Right lobe of liver (tissue), 6 donors: ENCODE measurements at regions not wholly inside any gene's neighbourhood (a gene's known extent, or its start where the extent isn't known, plus 50 kb on each side); places are given as distances from the start of the nearest gene placed in this dataset.

Experiments
- ATAC-seq, 4 donors: fragments of 200-7000 bp; cut with Tn5 transposase; one replicate each; pipeline ENCODE4 v1.9.1; 2020; ENCODE audit warnings: mild to moderate bottlenecking in 4 of 4, moderate library complexity in 4 of 4
- DNase-seq, 3 donors: peaks; one replicate each; pipeline ENCODE4 v3.0.0-alpha.2; 2020
- H3K27ac ChIP-seq, 3 donors: fragments of 200-600 bp; one replicate each; pipeline ENCODE4 v1.8.0; 2022
- H3K27me3 ChIP-seq, 2 donors: fragments of 200-600 bp; one replicate each; pipeline ENCODE4 v1.8.0; 2022
- H3K36me3 ChIP-seq, 4 donors: fragments of 200-600 bp; sonication (generic) in 1 of 4; one replicate each; pipeline versions ENCODE4 v1.5.1 to v1.8.0; 2017 to 2022; ENCODE audit warnings: control low read depth in 1 of 4
- H3K4me1 ChIP-seq, 4 donors: fragments of 200-600 bp; sonication (generic) in 1 of 4; one replicate each; pipeline versions ENCODE4 v1.5.1 to v1.8.0; 2017 to 2022; ENCODE audit warnings: control low read depth in 1 of 4
- H3K4me3 ChIP-seq, 3 donors: fragments of 200-600 bp; one replicate each; pipeline ENCODE4 v1.8.0; 2022
- H3K9me3 ChIP-seq, 4 donors: fragments of 200-600 bp; sonication (generic) in 1 of 4; one replicate each; pipeline versions ENCODE4 v1.5.1 to v1.8.0; 2017 to 2022; ENCODE audit warnings: control low read depth in 1 of 4
- CTCF ChIP-seq, 4 donors: fragments of 200-600 bp in 3 of 4; fragments of 450-650 bp in 1 of 4; IDR thresholded peaks; one replicate each; pipeline versions ENCODE4 v1.5.1 to v1.8.0; 2016 to 2022; ENCODE audit warnings: antibody characterized with exemption in 4 of 4, mild to moderate bottlenecking in 2 of 4
- POLR2A ChIP-seq: fragments of 450-650 bp; IDR thresholded peaks from one replicate; pipeline ENCODE4 v1.6.1; 2017; ENCODE audit warnings: antibody characterized with exemption, mild to moderate bottlenecking
- WGBS: methylation state at CpG from one replicate; pipeline ENCODE4 v1.1.6; 2018; ENCODE audit warnings: low coverage, low lambda C conversion rate; ENCODE audit not compliant: insufficient coverage; ENCODE audit errors: missing lambda C conversion rate; 5-methylcytosine and 5-hydroxymethylcytosine counted together
- intact Hi-C, 2 donors: fragments of 100-400 bp; cut with DNase I; formaldehyde crosslinking; loops; one replicate each; pipeline versions ENCODE4 v1.11.2 to v1.14.1; 2022
- donor health status: DM: no; HTN: yes; CAD: no.
- donor health status: DM: no; HTN: no; CAD: no.
- donor health status: DM: no; HTN: no; CAD: no.
- donor health status: DM: no; HTN: yes; CAD: no.
- donor health status: DM: no; HTN: yes; CAD: no.

- no peak overlapping the region for H3K4me3 ChIP-seq
- ATAC-seq, result no peak
- H3K27me3 ChIP-seq, result no peaks in the 10 kb centered on the region
- intact Hi-C loops, result no loop called here
- H3K36me3 ChIP-seq, result no peaks in the 10 kb centered on the region
- no peak for DNase-seq
- H3K27ac ChIP-seq, result no peak overlapping the region
- TF ChIP-seq CTCF (IDR thresholded peaks at IDR 0.05) (no peak), POLR2A (no peak)
- no peaks in the 10 kb centered on the region for H3K9me3 ChIP-seq
- WGBS, result 36% methylated on average over 4 of the region's 4 CpGs
- H3K4me1 ChIP-seq, result no peaks in the 10 kb centered on the region
Observed at GRCh38 chr11:27857588-27857987, 157.3 kb upstream of the BDNF start.

GRCh38 chr11:27857014-27857413 lies 156.8 kb upstream of the BDNF start:
- 41% methylated on average over 3 of the region's 4 CpGs for WGBS

GRCh38 chr11:27848423-27848822 lies 148.2 kb upstream of the BDNF start:
- no peaks in the 10 kb centered on the region for H3K9me3 ChIP-seq
- no peak overlapping the region for H3K4me3 ChIP-seq
- no peaks in the 10 kb centered on the region for H3K27me3 ChIP-seq
- DNase-seq (no peak), ATAC-seq (no peak)
- H3K27ac ChIP-seq, result no peak overlapping the region
- no peaks in the 10 kb centered on the region for H3K4me1 ChIP-seq
- no peaks in the 10 kb centered on the region for H3K36me3 ChIP-seq
- TF ChIP-seq POLR2A (no peak), CTCF (IDR thresholded peaks at IDR 0.05) (no peak)
- intact Hi-C loops, result no loop called here

More at GRCh38 chr11:27857014-27857413, 156.8 kb upstream of the BDNF start:
- Histone ChIP-seq H3K4me1 (no peaks in the 10 kb centered on the region), H3K36me3 (no peaks in the 10 kb centered on the region), H3K4me3 (no peak overlapping the region), H3K9me3 (no peaks in the 10 kb centered on the region), H3K27me3 (no peaks in the 10 kb centered on the region), H3K27ac (no peak overlapping the region)
- intact Hi-C loops, result no loop called here
- no peak for DNase-seq
- no peak for TF ChIP-seq POLR2A
- TF ChIP-seq CTCF (IDR thresholded peaks at IDR 0.05), result no peak
- ATAC-seq, result no peak

- no peaks in the 10 kb centered on the region for H3K9me3 ChIP-seq
- no peaks in the 10 kb centered on the region for H3K36me3 ChIP-seq
- DNase-seq (no peak), ATAC-seq (no peak)
- no peak overlapping the region for H3K27ac ChIP-seq
- H3K4me3 ChIP-seq, result no peak overlapping the region
- H3K27me3 ChIP-seq, result no peaks in the 10 kb centered on the region
- TF ChIP-seq POLR2A, result no peak
- TF ChIP-seq CTCF (IDR thresholded peaks at IDR 0.05), result no peak
- intact Hi-C loops, result no loop called here
- no peaks in the 10 kb centered on the region for H3K4me1 ChIP-seq
Observed at GRCh38 chr11:27847496-27847895, 147.2 kb upstream of the BDNF start.

- H3K9me3 ChIP-seq, result no peaks in the 10 kb centered on the region
- intact Hi-C loops, result no loop called here
- H3K4me1 ChIP-seq, result no peaks in the 10 kb centered on the region
- H3K27ac ChIP-seq, result no peak overlapping the region
- no peaks in the 10 kb centered on the region for H3K27me3 ChIP-seq
- no peak for ATAC-seq
- H3K36me3 ChIP-seq, result no peaks in the 10 kb centered on the region
- TF ChIP-seq POLR2A (no peak), CTCF (IDR thresholded peaks at IDR 0.05) (no peak)
- DNase-seq, result no peak
- no peak overlapping the region for H3K4me3 ChIP-seq
Observed at GRCh38 chr11:27842290-27842689, 142.0 kb upstream of the BDNF start.
